H9 (cell line): ENCODE measurements at regions not wholly inside any gene's neighbourhood (a gene's known extent, or its start where the extent isn't known, plus 50 kb on each side); places are given as distances from the start of the nearest gene placed in this dataset.

Experiments
- DNase-seq: peaks from one replicate; pipeline ENCODE4 v3.0.0-alpha.2; 2017
- H2AFZ ChIP-seq: one replicate; pipeline ENCODE4 v1.6.1; 2013; ENCODE audit warnings: mild to moderate bottlenecking, low read length, control low read depth, moderate library complexity
- H2AK5ac ChIP-seq: 2 replicates; pipeline ENCODE4 v1.6.1; 2013; ENCODE audit warnings: low read length, control low read depth, mixed read lengths; ENCODE audit not compliant: insufficient read length
- H2BK120ac ChIP-seq: one replicate; pipeline ENCODE4 v1.6.1; 2013; ENCODE audit warnings: low read depth, mild to moderate bottlenecking, low read length, control low read depth, inconsistent platforms; ENCODE audit not compliant: poor library complexity, severe bottlenecking
- H2BK12ac ChIP-seq: 2 replicates; pipeline ENCODE4 v1.6.1; 2013; ENCODE audit warnings: low read length, control low read depth, mixed read lengths, low read depth; ENCODE audit not compliant: insufficient read length
- H2BK15ac ChIP-seq: 2 replicates; pipeline ENCODE4 v1.6.1; 2013; ENCODE audit warnings: low read depth, low read length, control low read depth
- H2BK20ac ChIP-seq: one replicate; pipeline ENCODE4 v1.6.1; 2013; ENCODE audit warnings: low read depth, mild to moderate bottlenecking, low read length, control low read depth, inconsistent platforms; ENCODE audit not compliant: poor library complexity, severe bottlenecking
- H2BK5ac ChIP-seq: 2 replicates; pipeline ENCODE4 v1.6.1; 2013; ENCODE audit warnings: low read length, control low read depth, mixed read lengths; ENCODE audit not compliant: insufficient read length
- H3K14ac ChIP-seq: 2 replicates; pipeline ENCODE4 v1.6.1; 2013; ENCODE audit warnings: low read length, control low read depth; ENCODE audit not compliant: insufficient read depth
- H3K18ac ChIP-seq: 2 replicates; pipeline ENCODE4 v1.6.1; 2013; ENCODE audit warnings: low read depth, mild to moderate bottlenecking, mixed read lengths, low read length, control low read depth; ENCODE audit not compliant: insufficient read length
- H3K23ac ChIP-seq: 2 replicates; pipeline ENCODE4 v1.6.1; 2013; ENCODE audit warnings: low read length, control low read depth, mixed read lengths, low read depth; ENCODE audit not compliant: insufficient read length
- H3K23me2 ChIP-seq: 2 replicates; pipeline ENCODE4 v1.6.1; 2013; ENCODE audit warnings: low read depth, mild to moderate bottlenecking, mixed read lengths, low read length, control low read depth; ENCODE audit not compliant: insufficient read length, poor library complexity, severe bottlenecking
- H3K27ac ChIP-seq: 2 replicates; pipeline ENCODE4 v1.5.1; 2013; ENCODE audit warnings: low read length, control low read depth, mixed read lengths, low read depth; ENCODE audit not compliant: insufficient read length
- H3K27me3 ChIP-seq: 2 replicates; pipeline ENCODE4 v1.6.1; 2013; ENCODE audit warnings: low read length, control low read depth, inconsistent platforms; ENCODE audit not compliant: insufficient read depth
- H3K4ac ChIP-seq: 2 replicates; pipeline ENCODE4 v1.6.1; 2013; ENCODE audit warnings: low read depth, mild to moderate bottlenecking, control low read depth, inconsistent platforms, low read length, moderate library complexity
- H3K4me1 ChIP-seq: 2 replicates; pipeline ENCODE4 v1.6.1; 2013; ENCODE audit warnings: low read length, control low read depth, inconsistent platforms; ENCODE audit not compliant: insufficient read depth
- H3K4me2 ChIP-seq: 2 replicates; pipeline ENCODE4 v1.6.1; 2013; ENCODE audit warnings: low read length, control low read depth, mixed read lengths; ENCODE audit not compliant: insufficient read length, insufficient read depth
- H3K56ac ChIP-seq: 2 replicates; pipeline ENCODE4 v1.6.1; 2013; ENCODE audit warnings: low read depth, mild to moderate bottlenecking, mixed read lengths, low read length, control low read depth; ENCODE audit not compliant: insufficient read length
- H3K79me1 ChIP-seq: 2 replicates; pipeline ENCODE4 v1.6.1; 2013; ENCODE audit warnings: low read depth, mild to moderate bottlenecking, moderate library complexity, low read length, control low read depth, inconsistent platforms; ENCODE audit not compliant: insufficient read depth, poor library complexity, severe bottlenecking
- H3K79me2 ChIP-seq: 2 replicates; pipeline ENCODE4 v1.6.1; 2013; ENCODE audit warnings: low read length, control low read depth, inconsistent platforms; ENCODE audit not compliant: insufficient read depth
- H3K9ac ChIP-seq: 2 replicates; pipeline ENCODE4 v1.6.1; 2013; ENCODE audit warnings: low read length, control low read depth, mixed read lengths; ENCODE audit not compliant: insufficient read length; ENCODE audit errors: extremely low read depth
- H3K9me3 ChIP-seq: one replicate; pipeline ENCODE4 v1.6.1; 2013; ENCODE audit warnings: low read depth, low read length, inconsistent platforms; ENCODE audit not compliant: control insufficient read depth
- H3T11ph ChIP-seq: one replicate; pipeline ENCODE4 v1.6.1; 2013; ENCODE audit warnings: mild to moderate bottlenecking, low read length, control low read depth, inconsistent platforms
- H4K20me1 ChIP-seq: one replicate; pipeline ENCODE4 v1.6.1; 2013; ENCODE audit not compliant: control insufficient read depth, insufficient read length, insufficient read depth
- H4K5ac ChIP-seq: 2 replicates; pipeline ENCODE4 v1.6.1; 2013; ENCODE audit warnings: low read depth, mild to moderate bottlenecking, mixed read lengths, low read length, control low read depth; ENCODE audit not compliant: insufficient read length
- H4K8ac ChIP-seq: replicated peaks from 2 replicates; pipeline ENCODE4 v1.6.1; 2013; ENCODE audit warnings: low read length, control low read depth, mixed read lengths, low read depth; ENCODE audit not compliant: insufficient read length
- H4K91ac ChIP-seq: 2 replicates; pipeline ENCODE4 v1.6.1; 2013; ENCODE audit warnings: low read depth, mild to moderate bottlenecking, moderate library complexity, mixed read lengths, low read length, control low read depth; ENCODE audit not compliant: insufficient read length
- H3K27ac Mint-ChIP-seq, 3 experiments: 2 replicates in 2 of 3; 3 replicates in 1 of 3; pipeline ENCODE4 v1.8.0; 2020 to 2021; ENCODE audit warnings: mixed read lengths in 3 of 3, mild to moderate bottlenecking in 1 of 3, moderate library complexity in 1 of 3
- H3K27me3 Mint-ChIP-seq: 2 replicates; pipeline ENCODE4 v1.8.0; 2021; ENCODE audit warnings: low read depth, mild to moderate bottlenecking, moderate library complexity, mixed read lengths
- H3K36me3 Mint-ChIP-seq, 3 experiments: 2 replicates in 2 of 3; 3 replicates in 1 of 3; pipeline ENCODE4 v1.8.0; 2020 to 2021; ENCODE audit warnings: low read depth in 3 of 3, mixed read lengths in 3 of 3; ENCODE audit not compliant: insufficient read depth in 1 of 3
- H3K4me1 Mint-ChIP-seq, 2 experiments: 2 replicates each; pipeline ENCODE4 v1.8.0; 2020; ENCODE audit warnings: mixed read lengths in 2 of 2
- H3K4me3 Mint-ChIP-seq, 2 experiments: 2 replicates in 1 of 2; 3 replicates in 1 of 2; pipeline ENCODE4 v1.8.0; 2020 to 2021; ENCODE audit warnings: mild to moderate bottlenecking in 2 of 2, mixed read lengths in 2 of 2, moderate library complexity in 1 of 2
- H3K9me3 Mint-ChIP-seq, 2 experiments: 2 replicates in 1 of 2; 3 replicates in 1 of 2; pipeline ENCODE4 v1.8.0; 2020; ENCODE audit warnings: mild to moderate bottlenecking in 2 of 2, mixed read lengths in 2 of 2, moderate library complexity in 1 of 2
- WGBS: extraction: QIAGEN DNeasy Blood & Tissue Kit; methylation state at CpG from one replicate; pipeline ENCODE4 v1.1.7; 2013; ENCODE audit warnings: missing lambda C conversion rate, low lambda C conversion rate, mixed read lengths; ENCODE audit not compliant: insufficient read length; ENCODE audit errors: extremely low coverage; 5-methylcytosine and 5-hydroxymethylcytosine counted together
- TF ChIP-seq, protein P1 (sequence below): fragments of 200-600 bp; sonication (generic); conservative IDR thresholded peaks from 3 replicates; pipeline ENCODE4 v1.8.0; 2021; ENCODE audit warnings: antibody characterized with exemption, mild to moderate bottlenecking

DNA sequence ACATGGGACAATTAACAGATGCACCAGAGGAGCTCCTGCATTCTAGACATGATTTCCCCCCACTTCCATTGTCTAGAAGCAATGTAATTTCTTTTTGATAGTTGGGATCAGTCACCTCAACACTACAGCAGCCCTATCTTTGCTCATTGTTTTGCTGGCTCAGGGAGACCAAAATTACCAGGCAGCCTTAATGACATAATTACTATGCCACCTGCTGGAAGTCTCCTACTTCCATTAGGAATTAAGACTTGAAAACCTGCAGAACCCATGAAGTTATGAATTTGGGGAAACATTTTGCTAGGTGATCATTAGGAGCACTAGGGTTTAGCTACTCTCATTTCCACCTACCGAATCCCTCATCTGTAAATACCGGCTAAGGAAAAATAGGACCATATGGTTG, 312.0 kb upstream of the CA10 start:
- Histone ChIP-seq H2BK20ac (no peak overlapping the region), H3K27me3 (no peaks in the 10 kb centered on the region), H3K79me2 (no peaks in the 10 kb centered on the region), H3K14ac (no peak overlapping the region), H2BK15ac (no peak overlapping the region), H3K79me1 (no peaks in the 10 kb centered on the region), H3T11ph (no peak overlapping the region), H2AFZ (no peak overlapping the region), H3K4ac (no peak overlapping the region), H4K5ac (no peak overlapping the region), H3K56ac (no peak overlapping the region), H2BK120ac (no peak overlapping the region), H3K27ac (no peak overlapping the region), H3K23me2 (no peaks in the 10 kb centered on the region), H4K8ac (no peak overlapping the region), H2BK12ac (no peak overlapping the region), H3K4me1 (no peaks in the 10 kb centered on the region), H3K9me3 (no peaks in the 10 kb centered on the region), H2AK5ac (no peak overlapping the region), H3K18ac (no peak overlapping the region), H3K4me2 (no peak overlapping the region), H3K9ac (no peak overlapping the region), H4K91ac (no peak overlapping the region), H3K23ac (no peak overlapping the region), H2BK5ac (no peak overlapping the region), H4K20me1 (no peaks in the 10 kb centered on the region)
- WGBS = no CpG with 5 or more reads among the region's 2 CpGs
- H3K4me1 Mint-ChIP-seq = no peaks in the 10 kb centered on the region
- no peak overlapping the region for H3K4me3 Mint-ChIP-seq
- no peaks in the 10 kb centered on the region for H3K27me3 Mint-ChIP-seq
- TF ChIP-seq, protein P1, sequence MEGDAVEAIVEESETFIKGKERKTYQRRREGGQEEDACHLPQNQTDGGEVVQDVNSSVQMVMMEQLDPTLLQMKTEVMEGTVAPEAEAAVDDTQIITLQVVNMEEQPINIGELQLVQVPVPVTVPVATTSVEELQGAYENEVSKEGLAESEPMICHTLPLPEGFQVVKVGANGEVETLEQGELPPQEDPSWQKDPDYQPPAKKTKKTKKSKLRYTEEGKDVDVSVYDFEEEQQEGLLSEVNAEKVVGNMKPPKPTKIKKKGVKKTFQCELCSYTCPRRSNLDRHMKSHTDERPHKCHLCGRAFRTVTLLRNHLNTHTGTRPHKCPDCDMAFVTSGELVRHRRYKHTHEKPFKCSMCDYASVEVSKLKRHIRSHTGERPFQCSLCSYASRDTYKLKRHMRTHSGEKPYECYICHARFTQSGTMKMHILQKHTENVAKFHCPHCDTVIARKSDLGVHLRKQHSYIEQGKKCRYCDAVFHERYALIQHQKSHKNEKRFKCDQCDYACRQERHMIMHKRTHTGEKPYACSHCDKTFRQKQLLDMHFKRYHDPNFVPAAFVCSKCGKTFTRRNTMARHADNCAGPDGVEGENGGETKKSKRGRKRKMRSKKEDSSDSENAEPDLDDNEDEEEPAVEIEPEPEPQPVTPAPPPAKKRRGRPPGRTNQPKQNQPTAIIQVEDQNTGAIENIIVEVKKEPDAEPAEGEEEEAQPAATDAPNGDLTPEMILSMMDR = peak; percentile 29; the same call in 1 of the 3 replicates
- H3K36me3 Mint-ChIP-seq = peaks cover 3 to 6% (median 5%) of the 10 kb centered on the region in 3 experiments; a peak in 6 of 7 replicates
- no peak for DNase-seq
- no peak overlapping the region for H3K27ac Mint-ChIP-seq
- peaks cover 4 to 7% of the 10 kb centered on the region in 2 experiments; a peak in 4 of 5 replicates for H3K9me3 Mint-ChIP-seq
